ENCODE measurements at regions not wholly inside any gene's neighbourhood (a gene's known extent, or its start where the extent isn't known, plus 50 kb on each side); places are given as distances from the start of the nearest gene placed in this dataset.
"Not testable (repeated sequence)": the region's sequence is repeated elsewhere in the genome, so short reads cannot be mapped to it uniquely, and the experiment has no call there.

- Histone ChIP-seq H3K36me3 (ENCODE audit: control insufficient read depth in 5 of 5, insufficient read depth in 5 of 5, low read length in 5 of 5) (no peaks in the 10 kb centered on the region), H3K9ac (ENCODE audit: low read length in 5 of 5) (no peak overlapping the region), H3K4me3 (ENCODE audit: low read depth in 1 of 5, low read length in 5 of 5) (no peak overlapping the region), H3K9me3 (ENCODE audit: control insufficient read depth in 5 of 5, low read length in 5 of 5) (peaks cover 0 to 4% (median 0%) of the 10 kb centered on the region in 5 donors), H3K4me1 (ENCODE audit: control insufficient read depth in 5 of 5, insufficient read depth in 5 of 5, low read length in 5 of 5) (peaks cover 0 to 10% (median 6%) of the 10 kb centered on the region in 5 donors), H3K27ac (ENCODE audit: low read depth, low read length) (no peak overlapping the region), H3K27me3 (ENCODE audit: control insufficient read depth in 5 of 5, insufficient read depth in 4 of 5, low read length in 5 of 5) (no peaks in the 10 kb centered on the region)
These were observed 220.6 kb upstream of the FOXK1 start for GRCh38 chr7:4461531-4461930.

- Histone ChIP-seq H3K9ac (ENCODE audit: low read length in 5 of 5) (no peak overlapping the region), H3K4me3 (ENCODE audit: low read depth in 1 of 5, low read length in 5 of 5) (no peak overlapping the region), H3K4me1 (ENCODE audit: control insufficient read depth in 5 of 5, insufficient read depth in 5 of 5, low read length in 5 of 5) (peaks cover 0 to 2% (median 0%) of the 10 kb centered on the region in 5 donors), H3K27me3 (ENCODE audit: control insufficient read depth in 5 of 5, insufficient read depth in 4 of 5, low read length in 5 of 5) (peaks cover 0 to 3% (median 0%) of the 10 kb centered on the region in 5 donors), H3K9me3 (ENCODE audit: control insufficient read depth in 5 of 5, low read length in 5 of 5) (peaks cover 0 to 4% (median 0%) of the 10 kb centered on the region in 5 donors), H3K36me3 (ENCODE audit: control insufficient read depth in 5 of 5, insufficient read depth in 5 of 5, low read length in 5 of 5) (no peaks in the 10 kb centered on the region), H3K27ac (ENCODE audit: low read depth, low read length) (no peak overlapping the region)
These were observed 213.6 kb upstream of the FOXK1 start for GRCh38 chr7:4468320-4469102.

GRCh38 chr7:4470246-4470645, 211.8 kb upstream of the FOXK1 start:
- H3K27ac ChIP-seq (ENCODE audit: low read depth, low read length), result no peak overlapping the region
- H3K9ac ChIP-seq (ENCODE audit: low read length in 5 of 5), result no peak overlapping the region
- no peaks in the 10 kb centered on the region for H3K9me3 ChIP-seq (ENCODE audit: control insufficient read depth in 5 of 5, low read length in 5 of 5)
- peaks cover 0 to 4% (median 0%) of the 10 kb centered on the region in 5 donors for H3K4me1 ChIP-seq (ENCODE audit: control insufficient read depth in 5 of 5, insufficient read depth in 5 of 5, low read length in 5 of 5)
- H3K36me3 ChIP-seq (ENCODE audit: control insufficient read depth in 5 of 5, insufficient read depth in 5 of 5, low read length in 5 of 5), result no peaks in the 10 kb centered on the region
- peaks cover 0 to 3% (median 0%) of the 10 kb centered on the region in 5 donors for H3K27me3 ChIP-seq (ENCODE audit: control insufficient read depth in 5 of 5, insufficient read depth in 4 of 5, low read length in 5 of 5)
- no peak overlapping the region for H3K4me3 ChIP-seq (ENCODE audit: low read depth in 1 of 5, low read length in 5 of 5)

GRCh38 chr7:4472728-4473127, 209.4 kb upstream of the FOXK1 start:
- H3K9me3 ChIP-seq (ENCODE audit: control insufficient read depth in 5 of 5, low read length in 5 of 5), result no peaks in the 10 kb centered on the region
- peaks cover 0 to 3% (median 0%) of the 10 kb centered on the region in 5 donors for H3K27me3 ChIP-seq (ENCODE audit: control insufficient read depth in 5 of 5, insufficient read depth in 4 of 5, low read length in 5 of 5)
- no peak overlapping the region for H3K9ac ChIP-seq (ENCODE audit: low read length in 5 of 5)
- peaks cover 0 to 5% (median 2%) of the 10 kb centered on the region in 5 donors for H3K4me1 ChIP-seq (ENCODE audit: control insufficient read depth in 5 of 5, insufficient read depth in 5 of 5, low read length in 5 of 5)
- no peaks in the 10 kb centered on the region for H3K36me3 ChIP-seq (ENCODE audit: control insufficient read depth in 5 of 5, insufficient read depth in 5 of 5, low read length in 5 of 5)
- no peak overlapping the region for H3K4me3 ChIP-seq (ENCODE audit: low read depth in 1 of 5, low read length in 5 of 5)
- H3K27ac ChIP-seq (ENCODE audit: low read depth, low read length), result no peak overlapping the region

GRCh38 chr7:4479367-4480039, 202.6 kb upstream of the FOXK1 start:
- H3K27ac ChIP-seq (ENCODE audit: low read depth, low read length), result no peak overlapping the region
- peaks cover 0 to 9% (median 6%) of the 10 kb centered on the region in 5 donors for H3K9me3 ChIP-seq (ENCODE audit: control insufficient read depth in 5 of 5, low read length in 5 of 5)
- no peaks in the 10 kb centered on the region for H3K36me3 ChIP-seq (ENCODE audit: control insufficient read depth in 5 of 5, insufficient read depth in 5 of 5, low read length in 5 of 5)
- no peak overlapping the region for H3K9ac ChIP-seq (ENCODE audit: low read length in 5 of 5)
- peaks cover 0 to 4% (median 0%) of the 10 kb centered on the region in 5 donors for H3K27me3 ChIP-seq (ENCODE audit: control insufficient read depth in 5 of 5, insufficient read depth in 4 of 5, low read length in 5 of 5)
- peaks cover 0 to 5% (median 0%) of the 10 kb centered on the region in 5 donors for H3K4me1 ChIP-seq (ENCODE audit: control insufficient read depth in 5 of 5, insufficient read depth in 5 of 5, low read length in 5 of 5)
- no peak overlapping the region for H3K4me3 ChIP-seq (ENCODE audit: low read depth in 1 of 5, low read length in 5 of 5)

GRCh38 chr7:4480131-4480530, 202.0 kb upstream of the FOXK1 start:
- peaks cover 0 to 14% (median 6%) of the 10 kb centered on the region in 5 donors for H3K9me3 ChIP-seq (ENCODE audit: control insufficient read depth in 5 of 5, low read length in 5 of 5)
- not testable (repeated sequence) for H3K9ac ChIP-seq (ENCODE audit: low read length in 5 of 5); H3K36me3 ChIP-seq (ENCODE audit: control insufficient read depth in 5 of 5, insufficient read depth in 5 of 5, low read length in 5 of 5); H3K4me3 ChIP-seq (ENCODE audit: low read depth in 1 of 5, low read length in 5 of 5); H3K4me1 ChIP-seq (ENCODE audit: control insufficient read depth in 5 of 5, insufficient read depth in 5 of 5, low read length in 5 of 5); H3K27ac ChIP-seq (ENCODE audit: low read depth, low read length); H3K27me3 ChIP-seq (ENCODE audit: control insufficient read depth in 5 of 5, insufficient read depth in 4 of 5, low read length in 5 of 5)

- Histone ChIP-seq H3K27ac (ENCODE audit: low read depth, low read length) (no peak overlapping the region), H3K4me1 (ENCODE audit: control insufficient read depth in 5 of 5, insufficient read depth in 5 of 5, low read length in 5 of 5) (peaks cover 0 to 4% (median 0%) of the 10 kb centered on the region in 5 donors), H3K36me3 (ENCODE audit: control insufficient read depth in 5 of 5, insufficient read depth in 5 of 5, low read length in 5 of 5) (no peaks in the 10 kb centered on the region), H3K27me3 (ENCODE audit: control insufficient read depth in 5 of 5, insufficient read depth in 4 of 5, low read length in 5 of 5) (peaks cover 0 to 4% (median 0%) of the 10 kb centered on the region in 5 donors), H3K9ac (ENCODE audit: low read length in 5 of 5) (no peak overlapping the region), H3K4me3 (ENCODE audit: low read depth in 1 of 5, low read length in 5 of 5) (no peak overlapping the region), H3K9me3 (ENCODE audit: control insufficient read depth in 5 of 5, low read length in 5 of 5) (peaks cover 0 to 14% (median 6%) of the 10 kb centered on the region in 5 donors)
These were observed 198.2 kb upstream of the FOXK1 start for GRCh38 chr7:4483851-4484250.

- Histone ChIP-seq H3K27ac (ENCODE audit: low read depth, low read length) (no peak overlapping the region), H3K27me3 (ENCODE audit: control insufficient read depth in 5 of 5, insufficient read depth in 4 of 5, low read length in 5 of 5) (peaks cover 0 to 4% (median 0%) of the 10 kb centered on the region in 5 donors), H3K4me3 (ENCODE audit: low read depth in 1 of 5, low read length in 5 of 5) (no peak overlapping the region), H3K4me1 (ENCODE audit: control insufficient read depth in 5 of 5, insufficient read depth in 5 of 5, low read length in 5 of 5) (peaks cover 0 to 4% (median 0%) of the 10 kb centered on the region in 5 donors), H3K9ac (ENCODE audit: low read length in 5 of 5) (no peak overlapping the region), H3K9me3 (ENCODE audit: control insufficient read depth in 5 of 5, low read length in 5 of 5) (peaks cover 0 to 14% (median 6%) of the 10 kb centered on the region in 5 donors), H3K36me3 (ENCODE audit: control insufficient read depth in 5 of 5, insufficient read depth in 5 of 5, low read length in 5 of 5) (no peaks in the 10 kb centered on the region)
These were observed 197.6 kb upstream of the FOXK1 start for GRCh38 chr7:4484545-4484944.

GRCh38 chr7:4486907-4487306, 195.2 kb upstream of the FOXK1 start:
- H3K4me3 ChIP-seq (ENCODE audit: low read depth in 1 of 5, low read length in 5 of 5), result no peak overlapping the region
- H3K9ac ChIP-seq (ENCODE audit: low read length in 5 of 5), result no peak overlapping the region
- H3K27me3 ChIP-seq (ENCODE audit: control insufficient read depth in 5 of 5, insufficient read depth in 4 of 5, low read length in 5 of 5), result peaks cover 0 to 4% (median 0%) of the 10 kb centered on the region in 5 donors
- H3K4me1 ChIP-seq (ENCODE audit: control insufficient read depth in 5 of 5, insufficient read depth in 5 of 5, low read length in 5 of 5), result peaks cover 0 to 4% (median 0%) of the 10 kb centered on the region in 5 donors
- no peaks in the 10 kb centered on the region for H3K36me3 ChIP-seq (ENCODE audit: control insufficient read depth in 5 of 5, insufficient read depth in 5 of 5, low read length in 5 of 5)
- no peak overlapping the region for H3K27ac ChIP-seq (ENCODE audit: low read depth, low read length)
- H3K9me3 ChIP-seq (ENCODE audit: control insufficient read depth in 5 of 5, low read length in 5 of 5), result peaks cover 0 to 14% (median 6%) of the 10 kb centered on the region in 5 donors

GRCh38 chr7:4496911-4497310, 185.2 kb upstream of the FOXK1 start:
- H3K27ac ChIP-seq (ENCODE audit: low read depth, low read length); H3K4me1 ChIP-seq (ENCODE audit: control insufficient read depth in 5 of 5, insufficient read depth in 5 of 5, low read length in 5 of 5); H3K27me3 ChIP-seq (ENCODE audit: control insufficient read depth in 5 of 5, insufficient read depth in 4 of 5, low read length in 5 of 5); H3K9me3 ChIP-seq (ENCODE audit: control insufficient read depth in 5 of 5, low read length in 5 of 5); H3K4me3 ChIP-seq (ENCODE audit: low read depth in 1 of 5, low read length in 5 of 5); H3K9ac ChIP-seq (ENCODE audit: low read length in 5 of 5); H3K36me3 ChIP-seq (ENCODE audit: control insufficient read depth in 5 of 5, insufficient read depth in 5 of 5, low read length in 5 of 5): not testable (repeated sequence)

Measured in subcutaneous abdominal adipose tissue (tissue), 5 donors.